ENCODE measurements at regions not wholly inside any gene's neighbourhood (a gene's known extent, or its start where the extent isn't known, plus 50 kb on each side); places are given as distances from the start of the nearest gene placed in this dataset.

GRCh38 chr13:97127842-97128241 is 94.3 kb upstream of the MBNL2 start:
- Histone ChIP-seq H3K79me1 (ENCODE audit: insufficient read depth, low read depth, low read length, poor library complexity, severe bottlenecking) (no peaks in the 10 kb centered on the region), H3K4me2 (ENCODE audit: insufficient read depth, insufficient read length, low read length) (no peak overlapping the region), H3K9me3 (ENCODE audit: control insufficient read depth, low read depth, low read length) (no peaks in the 10 kb centered on the region), H3K23ac (ENCODE audit: insufficient read length, low read depth, low read length) (no peak overlapping the region), H3K4me1 (ENCODE audit: insufficient read depth, low read length) (peaks cover 2% of the 10 kb centered on the region; the same call in 1 of the 2 replicates), H2BK15ac (ENCODE audit: low read depth, low read length) (no peak overlapping the region), H4K91ac (ENCODE audit: insufficient read length, low read depth, low read length) (no peak overlapping the region), H4K20me1 (ENCODE audit: control insufficient read depth, insufficient read depth, insufficient read length) (no peaks in the 10 kb centered on the region), H2BK20ac (ENCODE audit: low read depth, low read length, poor library complexity, severe bottlenecking) (no peak overlapping the region), H3K56ac (ENCODE audit: insufficient read length, low read depth, low read length) (no peak overlapping the region), H3K14ac (ENCODE audit: insufficient read depth, low read length) (no peak overlapping the region), H3K9ac (ENCODE audit: extremely low read depth, insufficient read length, low read length) (no peak overlapping the region), H2BK12ac (ENCODE audit: insufficient read length, low read depth, low read length) (no peak overlapping the region), H2AK5ac (ENCODE audit: insufficient read length, low read length) (no peak overlapping the region), H2AFZ (ENCODE audit: low read length) (no peak overlapping the region), H2BK120ac (ENCODE audit: low read depth, low read length, poor library complexity, severe bottlenecking) (no peak overlapping the region), H4K8ac (replicated peaks; ENCODE audit: insufficient read length, low read depth, low read length) (no peak overlapping the region), H3K79me2 (ENCODE audit: insufficient read depth, low read length) (no peaks in the 10 kb centered on the region), H2BK5ac (ENCODE audit: insufficient read length, low read length) (no peak overlapping the region), H3K23me2 (ENCODE audit: insufficient read length, low read depth, low read length, poor library complexity, severe bottlenecking) (no peaks in the 10 kb centered on the region), H3T11ph (ENCODE audit: low read length) (no peak overlapping the region), H3K4ac (ENCODE audit: low read depth, low read length) (no peak overlapping the region), H3K27ac (ENCODE audit: insufficient read length, low read depth, low read length) (no peak overlapping the region), H4K5ac (ENCODE audit: insufficient read length, low read depth, low read length) (no peak overlapping the region), H3K27me3 (ENCODE audit: insufficient read depth, low read length) (no peaks in the 10 kb centered on the region), H3K18ac (ENCODE audit: insufficient read length, low read depth, low read length) (no peak overlapping the region)
- H3K27me3 Mint-ChIP-seq (ENCODE audit: low read depth), result peaks cover 18% of the 10 kb centered on the region
- no peak for DNase-seq
- no CpG with 5 or more reads among the region's 1 CpG for WGBS (ENCODE audit: extremely low coverage, insufficient read length, low lambda C conversion rate)
- H3K4me3 Mint-ChIP-seq, result no peak overlapping the region
- TF ChIP-seq CTCF (conservative IDR thresholded peaks at IDR 0.05), result no peak
- H3K27ac Mint-ChIP-seq, result no peak overlapping the region
- no peaks in the 10 kb centered on the region for H3K9me3 Mint-ChIP-seq
- H3K4me1 Mint-ChIP-seq, result peaks cover 22 to 29% of the 10 kb centered on the region in 2 experiments
- no peaks in the 10 kb centered on the region for H3K36me3 Mint-ChIP-seq (ENCODE audit: insufficient read depth in 1 of 3, low read depth in 3 of 3)

Measured in H9 (cell line).